Activated CD8-positive, alpha-beta memory T cell treated with anti-CD3 and anti-CD28 coated beads for 24 hours (primary cell): ENCODE measurements at regions not wholly inside any gene's neighbourhood (a gene's known extent, or its start where the extent isn't known, plus 50 kb on each side); places are given as distances from the start of the nearest gene placed in this dataset.
"Not testable (repeated sequence)": the region's sequence is repeated elsewhere in the genome, so short reads cannot be mapped to it uniquely, and the experiment has no call there.

Experiments
- DNase-seq: peaks from one replicate; pipeline ENCODE4 v3.0.0-alpha.2; 2020

GRCh38 chr9:108049671-108050494 is 560.3 kb upstream of the KLF4 start:
- DNase-seq = no peak

GRCh38 chr9:108049026-108049607 is 559.5 kb upstream of the KLF4 start:
- no peak for DNase-seq

DNA sequence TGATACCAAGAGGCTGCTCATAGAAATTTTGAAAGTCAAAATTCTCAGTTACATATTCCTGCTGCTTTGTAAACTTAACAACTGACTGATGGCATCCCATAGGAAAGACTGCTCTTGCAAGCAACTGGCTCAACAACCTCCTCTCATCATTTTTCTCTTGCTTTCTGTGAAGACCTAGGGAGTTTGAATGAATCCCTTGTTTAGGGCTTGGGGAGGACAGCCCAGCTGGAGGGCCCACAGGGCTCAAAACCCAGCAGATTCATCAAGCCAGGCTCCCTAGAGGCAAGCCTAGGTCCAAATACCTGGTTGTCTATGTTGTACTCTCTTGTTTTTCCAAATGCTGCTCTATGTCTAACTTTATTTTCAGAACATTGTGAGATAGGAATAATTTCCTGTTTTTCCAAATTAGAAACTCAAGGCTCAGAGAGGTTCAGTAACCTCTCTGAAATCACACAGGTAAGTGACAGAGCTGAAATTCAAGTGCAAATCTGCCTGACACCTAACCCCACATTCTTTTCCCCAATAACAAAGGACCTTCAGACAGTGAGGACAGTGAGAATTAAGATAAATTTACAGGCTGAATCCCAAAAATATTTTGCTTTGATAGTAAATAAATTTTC is 558.9 kb upstream of the KLF4 start:
- no peak for DNase-seq

- DNase-seq = not testable (repeated sequence)
Measured at GRCh38 chr9:108047777-108048176, 558.2 kb upstream of the KLF4 start.

GRCh38 chr9:108047264-108047663 is 557.7 kb upstream of the KLF4 start:
- no peak for DNase-seq

- no peak for DNase-seq
Measured at GRCh38 chr9:108045851-108046250, 556.3 kb upstream of the KLF4 start.

- DNase-seq = no peak
Measured at GRCh38 chr9:108043585-108043984, 554.0 kb upstream of the KLF4 start.

- no peak for DNase-seq
Measured at GRCh38 chr9:108041551-108041950, 552.0 kb upstream of the KLF4 start.

- no peak for DNase-seq
Measured at GRCh38 chr9:108040783-108041182, 551.2 kb upstream of the KLF4 start.

DNA sequence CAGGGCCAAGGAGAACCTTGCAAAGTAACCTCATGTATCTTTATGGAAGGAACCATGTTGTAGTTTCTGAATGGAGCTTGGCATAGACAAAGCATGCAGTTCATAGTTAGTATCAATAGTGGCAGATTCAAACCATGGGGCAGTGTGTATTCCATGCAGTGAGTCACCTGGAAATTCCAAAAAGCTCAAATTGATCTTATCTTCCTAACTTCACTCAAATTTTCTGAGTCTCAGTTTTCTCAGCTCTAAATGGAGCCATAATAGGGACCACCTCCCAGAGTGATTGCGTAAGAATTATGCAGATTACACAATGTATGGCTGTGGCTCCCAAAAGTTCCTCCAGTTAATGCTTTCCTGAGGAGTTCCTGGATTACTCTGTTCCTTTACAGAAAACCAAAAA is 549.9 kb upstream of the KLF4 start:
- DNase-seq = no peak

DNA sequence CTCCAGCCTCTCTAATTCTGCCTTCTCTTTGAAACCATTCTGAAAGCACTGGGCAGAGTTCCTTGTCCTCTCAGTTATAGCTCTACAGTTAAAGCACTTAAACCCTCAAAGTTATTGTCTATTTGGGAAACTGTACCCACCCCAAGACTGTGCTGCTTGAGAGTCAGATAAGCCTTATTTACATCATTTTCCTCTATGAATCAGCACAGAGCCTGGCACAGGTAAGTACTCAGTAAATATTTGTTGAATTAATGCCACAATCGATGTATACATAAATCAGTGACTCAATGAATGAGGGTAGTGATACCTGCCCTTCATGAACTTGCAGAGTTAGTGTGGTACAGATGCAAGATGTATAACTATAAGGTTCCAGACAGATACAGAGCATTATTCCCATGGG is 549.4 kb upstream of the KLF4 start:
- DNase-seq = no peak

GRCh38 chr9:108035487-108035886 is 545.9 kb upstream of the KLF4 start:
- no peak for DNase-seq

GRCh38 chr9:108033976-108034964 is 544.7 kb upstream of the KLF4 start:
- no peak for DNase-seq

GRCh38 chr9:108032079-108032478 is 542.5 kb upstream of the KLF4 start:
- DNase-seq = not testable (repeated sequence)

DNA sequence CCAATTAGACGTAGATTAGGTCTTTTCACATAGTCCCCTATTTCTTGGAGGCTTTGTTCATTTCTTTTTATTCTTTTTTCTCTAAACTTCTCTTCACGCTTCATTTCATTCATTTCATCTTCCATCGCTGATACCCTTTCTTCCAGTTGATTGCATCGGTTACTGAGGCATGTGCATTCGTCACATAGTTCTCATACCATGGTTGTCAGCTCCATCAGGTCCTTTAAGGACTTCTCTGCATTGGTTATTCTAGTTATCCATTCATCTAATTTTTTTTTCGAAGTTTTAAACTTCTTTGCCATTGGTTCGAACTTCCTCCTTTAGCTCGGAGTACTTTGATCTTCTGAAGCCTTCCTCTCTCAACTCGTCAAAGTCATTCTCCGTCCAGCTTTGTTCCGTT is 541.7 kb upstream of the KLF4 start:
- DNase-seq = not testable (repeated sequence)

DNA sequence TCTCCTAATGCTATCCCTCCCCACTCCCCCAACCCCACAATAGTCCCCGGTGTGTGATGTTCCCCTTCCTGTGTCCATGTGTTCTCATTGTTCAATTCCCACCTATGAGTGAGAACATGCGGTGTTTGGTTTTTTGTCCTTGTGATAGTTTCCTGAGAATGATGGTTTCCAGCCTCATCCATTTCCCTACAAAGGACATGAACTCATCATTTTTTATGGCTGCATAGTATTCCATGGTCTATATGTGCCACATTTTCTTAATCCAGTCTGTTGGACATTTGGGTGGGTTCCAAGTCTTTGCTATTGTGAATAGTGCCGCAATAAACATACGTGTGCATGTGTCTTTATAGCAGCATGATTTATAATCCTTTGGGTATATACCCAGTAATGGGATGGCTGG is 537.1 kb upstream of the KLF4 start:
- not testable (repeated sequence) for DNase-seq

- DNase-seq = no peak
Measured at GRCh38 chr9:108024604-108025003, 535.0 kb upstream of the KLF4 start.

GRCh38 chr9:108022246-108022935 is 532.8 kb upstream of the KLF4 start:
- no peak for DNase-seq

- DNase-seq = no peak
Measured at GRCh38 chr9:108021096-108021710, 531.6 kb upstream of the KLF4 start.

- DNase-seq = no peak
Measured at GRCh38 chr9:108019821-108020220, 530.3 kb upstream of the KLF4 start.

DNA sequence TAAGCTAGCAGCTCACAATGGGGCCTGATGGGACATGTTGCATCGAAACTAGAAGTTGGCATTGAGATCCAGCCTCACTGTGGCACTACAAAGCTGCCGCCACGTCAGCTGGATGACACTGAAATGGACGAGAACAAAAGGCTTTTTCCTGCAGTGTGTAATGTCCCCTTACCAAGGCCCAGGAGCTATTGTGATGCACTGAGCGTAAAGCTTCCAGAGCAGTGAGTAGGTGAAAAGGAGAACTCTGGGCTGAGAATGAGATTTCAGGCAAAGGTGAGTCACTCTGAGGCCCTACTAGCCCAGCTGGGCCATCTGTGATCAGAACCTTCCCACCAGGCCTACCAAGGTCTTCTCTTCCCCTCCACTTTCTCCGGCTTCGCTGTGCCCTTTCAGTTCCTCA is 528.1 kb upstream of the KLF4 start:
- no peak for DNase-seq

DNA sequence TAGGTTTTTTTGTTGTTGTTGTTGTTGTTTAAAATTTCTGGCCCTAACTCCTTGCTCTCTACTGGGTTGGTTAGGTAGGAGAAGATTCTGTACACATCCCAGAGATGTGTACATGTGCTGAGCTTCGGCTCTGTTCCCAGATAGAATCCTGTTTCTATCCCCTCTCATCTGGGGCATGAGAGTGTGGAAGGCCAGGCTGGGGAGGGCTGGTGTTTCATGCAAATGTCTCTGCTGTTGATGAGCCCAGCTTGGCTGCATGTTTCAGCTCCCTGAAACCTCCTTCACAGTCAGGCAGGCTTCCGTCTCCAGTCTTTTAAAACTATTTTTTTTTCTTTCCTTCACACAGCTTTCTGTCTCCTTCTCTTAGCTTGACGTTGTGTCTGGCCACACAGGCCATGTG is 526.9 kb upstream of the KLF4 start:
- no peak for DNase-seq
